ENCODE measurements at regions not wholly inside any gene's neighbourhood (a gene's known extent, or its start where the extent isn't known, plus 50 kb on each side); places are given as distances from the start of the nearest gene placed in this dataset.
A peak's percentile ranks its signal among the peaks of the same experiment; 100 is the strongest.

DNA sequence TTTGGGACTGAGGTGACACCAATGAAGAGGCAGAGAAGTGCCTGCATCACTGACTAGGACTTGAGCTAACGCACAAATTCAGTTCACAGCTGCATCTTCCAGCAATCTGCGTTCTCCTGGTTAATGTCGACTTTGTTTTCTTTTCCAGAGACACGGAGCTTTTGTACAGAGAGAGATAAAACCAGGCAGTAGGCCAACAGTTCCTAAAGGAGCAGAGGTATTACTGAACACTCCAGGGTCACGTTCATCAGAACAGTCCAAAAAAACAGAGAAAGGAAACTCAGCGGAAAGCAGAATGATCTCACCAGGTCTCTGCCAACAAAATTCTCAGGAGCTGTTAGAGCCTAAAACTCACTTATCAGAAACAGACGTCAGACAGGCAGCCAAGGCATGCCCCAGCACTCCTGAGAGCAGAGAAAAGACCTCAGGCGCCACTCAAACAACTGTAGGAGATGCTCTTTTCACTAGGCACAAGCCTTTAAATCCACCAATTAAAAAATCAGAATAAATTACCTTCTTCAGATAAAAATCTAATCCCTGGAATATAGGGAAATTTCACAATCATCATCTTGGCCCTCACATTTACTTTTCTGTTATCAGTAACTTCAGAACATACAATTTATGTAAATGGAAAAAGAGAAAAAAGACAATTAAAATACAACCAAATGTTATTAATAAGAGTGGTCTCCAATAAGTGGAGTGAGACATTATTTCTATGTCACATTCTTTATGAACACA lies 95.9 kb upstream of the SPTBN1 start:
- no peaks in the 10 kb centered on the region for H3K27me3 ChIP-seq (ENCODE audit: low read depth)
- peak overlapping the region; percentile 43 for H3K4me3 ChIP-seq
- no peak for TF ChIP-seq CTCF (IDR thresholded peaks at IDR 0.05; ENCODE audit: borderline replicate concordance)
- H3K36me3 ChIP-seq = no peaks in the 10 kb centered on the region
- intact Hi-C loops (cut with micrococcal nuclease) = no loop called here
- H3K4me1 ChIP-seq = peaks cover 41% of the 10 kb centered on the region
- peak overlapping the region; percentile 87 for H3K27ac ChIP-seq (replicated peaks)
- peaks cover 5% of the 10 kb centered on the region for H3K9me3 ChIP-seq (replicated peaks)
- peak; percentile 44 for DNase-seq

GRCh38 chr2:54364409-54364808 lies 91.7 kb upstream of the SPTBN1 start:
- TF ChIP-seq CTCF (IDR thresholded peaks at IDR 0.05; ENCODE audit: borderline replicate concordance) = no peak
- no peaks in the 10 kb centered on the region for H3K27me3 ChIP-seq (ENCODE audit: low read depth)
- H3K4me3 ChIP-seq = no peak overlapping the region
- H3K27ac ChIP-seq (replicated peaks) = no peak overlapping the region
- H3K9me3 ChIP-seq (replicated peaks) = peaks cover 40% of the 10 kb centered on the region
- peaks cover 4% of the 10 kb centered on the region for H3K36me3 ChIP-seq
- intact Hi-C loops (cut with micrococcal nuclease) = no loop called here
- peaks cover 35% of the 10 kb centered on the region for H3K4me1 ChIP-seq
- no peak for DNase-seq

- no peak for TF ChIP-seq CTCF (IDR thresholded peaks at IDR 0.05; ENCODE audit: borderline replicate concordance)
- Histone ChIP-seq H3K27ac (replicated peaks) (no peak overlapping the region), H3K36me3 (peaks cover 4% of the 10 kb centered on the region), H3K4me1 (peaks cover 29% of the 10 kb centered on the region), H3K27me3 (ENCODE audit: low read depth) (no peaks in the 10 kb centered on the region), H3K9me3 (replicated peaks) (peaks cover 40% of the 10 kb centered on the region), H3K4me3 (no peak overlapping the region)
- intact Hi-C loops (cut with micrococcal nuclease) = no loop called here
- no peak for DNase-seq
Observed at GRCh38 chr2:54365661-54366060, 90.5 kb upstream of the SPTBN1 start.

DNA sequence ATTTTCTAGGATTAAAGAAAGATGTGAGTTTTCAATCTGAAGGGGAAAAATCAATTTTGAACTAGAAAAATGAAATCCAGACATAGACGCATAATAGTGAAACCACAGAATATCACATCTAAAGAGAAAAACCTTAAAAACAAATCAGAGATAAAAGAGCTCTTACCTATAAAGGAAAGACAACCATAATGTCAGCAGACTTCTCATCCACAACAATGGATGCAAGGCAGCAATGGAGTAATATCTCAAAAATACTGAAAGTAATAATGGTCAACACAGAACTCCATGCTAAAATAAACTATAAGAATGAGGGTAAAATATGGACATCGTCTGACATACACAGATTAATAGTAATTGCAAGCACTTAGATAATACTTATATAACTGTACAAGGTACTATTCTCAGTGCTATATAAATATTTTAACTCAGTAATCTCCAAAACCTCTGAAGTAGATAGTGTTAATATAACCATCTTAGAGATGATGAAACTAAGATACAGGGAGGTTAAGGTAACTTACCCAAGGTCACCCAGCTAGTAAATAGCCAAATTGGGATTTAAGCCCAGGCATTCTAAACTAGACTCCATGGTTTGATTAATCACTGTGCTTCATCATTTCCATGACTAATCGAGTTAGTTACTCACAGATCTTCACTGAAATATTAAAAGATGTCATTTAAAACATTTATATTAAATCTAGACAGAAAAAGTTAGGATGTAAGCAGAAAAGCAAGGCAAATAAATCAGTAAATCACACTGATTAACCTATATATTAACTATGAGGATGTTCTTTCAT lies 89.4 kb upstream of the SPTBN1 start:
- intact Hi-C loops (cut with micrococcal nuclease) = no loop called here
- Histone ChIP-seq H3K27ac (replicated peaks) (no peak overlapping the region), H3K27me3 (ENCODE audit: low read depth) (no peaks in the 10 kb centered on the region), H3K4me1 (peaks cover 29% of the 10 kb centered on the region), H3K4me3 (no peak overlapping the region), H3K9me3 (replicated peaks) (peaks cover 40% of the 10 kb centered on the region), H3K36me3 (peaks cover 4% of the 10 kb centered on the region)
- no peak for DNase-seq
- TF ChIP-seq CTCF (IDR thresholded peaks at IDR 0.05; ENCODE audit: borderline replicate concordance) = no peak

GRCh38 chr2:54370405-54371104 lies 85.6 kb upstream of the SPTBN1 start:
- Histone ChIP-seq H3K4me1 (peaks cover 55% of the 10 kb centered on the region), H3K9me3 (replicated peaks) (peaks cover 31% of the 10 kb centered on the region), H3K4me3 (no peak overlapping the region), H3K27ac (replicated peaks) (peak overlapping the region; percentile 92), H3K27me3 (ENCODE audit: low read depth) (no peaks in the 10 kb centered on the region), H3K36me3 (peaks cover 4% of the 10 kb centered on the region)
- TF ChIP-seq CTCF (IDR thresholded peaks at IDR 0.05; ENCODE audit: borderline replicate concordance) = no peak
- peak; percentile 32 for DNase-seq
- intact Hi-C loops (cut with micrococcal nuclease) = no loop called here
